ENCODE measurements at regions not wholly inside any gene's neighbourhood (a gene's known extent, or its start where the extent isn't known, plus 50 kb on each side); places are given as distances from the start of the nearest gene placed in this dataset.

DNA sequence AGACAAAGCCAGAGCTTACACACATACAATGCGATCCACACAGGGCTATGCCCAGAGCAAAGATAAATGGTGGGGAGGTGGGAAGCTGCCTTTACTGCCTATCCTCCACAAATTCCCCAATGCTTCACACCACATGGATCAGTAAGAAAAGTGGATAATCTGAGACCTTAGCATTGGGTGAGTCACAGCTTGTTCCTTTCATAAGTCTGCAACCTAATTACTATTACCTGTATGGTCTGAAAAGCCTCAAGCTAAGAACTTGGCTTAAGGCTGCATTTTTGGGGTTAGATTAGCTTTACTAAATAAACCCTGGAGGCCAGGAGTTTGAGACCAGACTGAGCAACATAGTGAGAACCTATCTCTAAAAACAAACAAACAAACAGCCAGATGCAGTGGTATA is 66.0 kb upstream of the BTBD3 start:
- Histone ChIP-seq H3K27me3 (ENCODE audit: control insufficient read depth, insufficient read depth, low read length) (no peaks in the 10 kb centered on the region), H3K9ac (ENCODE audit: low read depth, low read length) (no peak overlapping the region), H3K4me1 (ENCODE audit: control insufficient read depth, insufficient read depth, low read length) (peaks cover 5% of the 10 kb centered on the region), H3K4me3 (ENCODE audit: low read depth, low read length) (no peak overlapping the region), H3K36me3 (ENCODE audit: control insufficient read depth, insufficient read depth, low read length) (no peaks in the 10 kb centered on the region), H3K9me3 (ENCODE audit: control insufficient read depth, insufficient read depth, low read length) (no peaks in the 10 kb centered on the region)

DNA sequence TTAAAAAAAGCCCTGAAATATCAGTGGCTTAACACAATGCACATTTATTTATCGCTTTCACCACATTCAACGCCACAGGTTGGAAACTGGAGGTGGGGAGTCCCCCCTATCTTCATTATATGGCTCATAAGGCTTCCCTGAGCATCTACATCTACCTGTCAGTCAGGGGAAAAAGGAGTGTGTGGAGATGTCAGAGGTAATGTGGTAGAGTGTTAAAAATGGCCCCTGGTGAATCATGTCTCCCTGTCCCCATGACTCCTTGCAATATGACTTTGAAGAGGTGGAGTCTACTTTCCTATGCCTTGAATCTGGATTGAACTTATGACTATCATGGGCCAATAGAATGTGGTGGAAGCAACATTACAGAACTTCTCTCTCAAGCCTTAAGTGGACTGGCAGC is 65.5 kb upstream of the BTBD3 start:
- Histone ChIP-seq H3K4me3 (ENCODE audit: low read depth, low read length) (no peak overlapping the region), H3K27me3 (ENCODE audit: control insufficient read depth, insufficient read depth, low read length) (no peaks in the 10 kb centered on the region), H3K4me1 (ENCODE audit: control insufficient read depth, insufficient read depth, low read length) (peaks cover 5% of the 10 kb centered on the region), H3K9me3 (ENCODE audit: control insufficient read depth, insufficient read depth, low read length) (no peaks in the 10 kb centered on the region), H3K36me3 (ENCODE audit: control insufficient read depth, insufficient read depth, low read length) (no peaks in the 10 kb centered on the region), H3K9ac (ENCODE audit: low read depth, low read length) (no peak overlapping the region)

DNA sequence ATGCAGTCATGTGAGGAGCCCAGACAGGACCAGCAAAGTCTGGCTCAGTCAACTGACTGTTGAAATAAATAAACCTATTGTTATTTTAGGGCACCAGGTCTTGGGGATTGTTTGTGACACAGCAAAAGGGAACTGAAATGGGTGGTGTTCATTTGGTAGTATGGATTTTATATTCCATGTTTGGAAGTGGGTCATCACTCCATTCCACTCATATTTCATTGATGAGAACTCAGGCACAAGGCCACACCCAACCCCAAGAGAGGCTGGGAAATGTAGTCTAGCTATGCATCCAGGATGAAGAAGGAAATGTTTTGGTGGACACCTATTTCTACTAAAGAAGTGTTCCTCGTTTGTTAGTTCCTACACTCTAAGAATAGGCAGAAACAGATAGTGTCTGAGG is 64.9 kb upstream of the BTBD3 start:
- Histone ChIP-seq H3K27me3 (ENCODE audit: control insufficient read depth, insufficient read depth, low read length) (no peaks in the 10 kb centered on the region), H3K9ac (ENCODE audit: low read depth, low read length) (no peak overlapping the region), H3K9me3 (ENCODE audit: control insufficient read depth, insufficient read depth, low read length) (no peaks in the 10 kb centered on the region), H3K4me1 (ENCODE audit: control insufficient read depth, insufficient read depth, low read length) (peaks cover 5% of the 10 kb centered on the region), H3K36me3 (ENCODE audit: control insufficient read depth, insufficient read depth, low read length) (no peaks in the 10 kb centered on the region), H3K4me3 (ENCODE audit: low read depth, low read length) (no peak overlapping the region)

DNA sequence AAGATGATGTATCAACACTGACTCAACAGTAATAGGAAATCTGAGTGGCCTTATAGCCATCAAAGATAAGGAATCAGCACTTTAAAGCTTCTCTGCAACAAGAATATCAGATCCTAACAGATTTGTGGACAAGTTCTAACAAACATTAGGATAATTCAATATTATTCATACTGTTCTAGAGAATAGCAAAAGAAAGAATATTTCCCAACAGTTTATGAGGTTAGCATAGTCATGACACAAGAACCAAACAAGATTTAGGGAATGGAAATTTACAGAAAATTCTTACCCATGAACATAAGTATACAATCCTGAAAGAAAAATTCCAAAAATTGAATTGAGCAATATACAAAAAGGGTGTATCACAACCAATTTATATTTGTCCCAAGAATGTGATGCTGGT is 64.3 kb upstream of the BTBD3 start:
- H3K9me3 ChIP-seq (ENCODE audit: control insufficient read depth, insufficient read depth, low read length) = no peaks in the 10 kb centered on the region
- H3K4me1 ChIP-seq (ENCODE audit: control insufficient read depth, insufficient read depth, low read length) = peaks cover 5% of the 10 kb centered on the region

DNA sequence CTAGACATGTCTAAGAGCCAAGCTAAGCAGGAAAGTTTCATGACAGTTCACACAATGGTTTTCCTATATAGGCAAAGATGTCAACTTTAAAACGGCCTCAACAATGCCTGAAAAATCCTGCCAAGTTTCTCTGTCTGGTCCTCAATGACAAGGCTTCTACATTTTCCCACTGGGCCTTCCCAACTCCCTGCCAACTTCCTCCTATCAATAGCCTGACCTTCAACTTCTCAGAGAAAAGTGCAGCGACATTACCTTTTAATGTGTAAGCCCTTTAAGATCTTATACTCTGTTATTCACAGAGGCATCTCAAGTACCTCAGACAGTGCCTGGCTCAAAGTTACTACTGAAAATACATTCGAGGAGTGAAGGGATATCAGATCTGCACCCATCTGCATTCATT is 56.2 kb upstream of the BTBD3 start:
- H3K36me3 ChIP-seq (ENCODE audit: control insufficient read depth, insufficient read depth, low read length) = no peaks in the 10 kb centered on the region
- no peak overlapping the region for H3K4me3 ChIP-seq (ENCODE audit: low read depth, low read length)
- H3K9ac ChIP-seq (ENCODE audit: low read depth, low read length) = no peak overlapping the region
- H3K4me1 ChIP-seq (ENCODE audit: control insufficient read depth, insufficient read depth, low read length) = no peaks in the 10 kb centered on the region
- H3K9me3 ChIP-seq (ENCODE audit: control insufficient read depth, insufficient read depth, low read length) = no peaks in the 10 kb centered on the region
- no peaks in the 10 kb centered on the region for H3K27me3 ChIP-seq (ENCODE audit: control insufficient read depth, insufficient read depth, low read length)

More for the DNA sequence above, 64.3 kb upstream of the BTBD3 start:
- no peaks in the 10 kb centered on the region for H3K36me3 ChIP-seq (ENCODE audit: control insufficient read depth, insufficient read depth, low read length)
- H3K4me3 ChIP-seq (ENCODE audit: low read depth, low read length) = no peak overlapping the region
- H3K9ac ChIP-seq (ENCODE audit: low read depth, low read length) = no peak overlapping the region
- no peaks in the 10 kb centered on the region for H3K27me3 ChIP-seq (ENCODE audit: control insufficient read depth, insufficient read depth, low read length)

DNA sequence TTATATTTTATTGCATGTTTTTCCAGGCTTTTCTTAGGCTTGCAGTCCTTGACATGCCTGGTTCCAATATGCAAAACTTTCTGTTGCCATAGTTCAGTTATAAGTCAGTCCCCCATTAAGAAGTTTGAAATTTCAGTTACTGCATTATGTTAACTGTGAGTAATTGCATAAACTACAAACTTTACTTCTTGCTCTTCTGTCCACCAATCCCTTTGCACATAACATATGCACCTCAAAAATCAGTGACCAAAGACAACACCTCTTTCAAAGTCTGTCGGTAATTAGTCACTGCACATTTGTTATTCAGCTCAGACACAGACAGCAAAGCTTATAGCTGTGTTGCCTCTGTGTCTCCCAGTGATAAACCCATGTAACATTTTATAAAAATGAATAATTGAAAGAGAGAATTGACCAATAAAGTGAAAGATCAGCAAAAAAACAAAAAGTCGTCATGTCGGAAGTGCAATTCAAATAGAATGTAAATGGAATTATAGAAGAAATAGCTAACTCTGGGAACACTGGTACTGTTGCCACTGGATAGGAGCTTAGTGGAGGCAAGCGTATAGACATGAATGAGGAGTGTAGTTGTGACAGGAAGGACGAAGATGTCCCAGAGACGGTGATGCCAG is 50.3 kb upstream of the BTBD3 start:
- no peaks in the 10 kb centered on the region for H3K36me3 ChIP-seq (ENCODE audit: control insufficient read depth, insufficient read depth, low read length)
- no peaks in the 10 kb centered on the region for H3K9me3 ChIP-seq (ENCODE audit: control insufficient read depth, insufficient read depth, low read length)
- no peak overlapping the region for H3K9ac ChIP-seq (ENCODE audit: low read depth, low read length)
- no peaks in the 10 kb centered on the region for H3K27me3 ChIP-seq (ENCODE audit: control insufficient read depth, insufficient read depth, low read length)
- H3K4me1 ChIP-seq (ENCODE audit: control insufficient read depth, insufficient read depth, low read length) = no peaks in the 10 kb centered on the region
- no peak overlapping the region for H3K4me3 ChIP-seq (ENCODE audit: low read depth, low read length)
